ENCODE measurements at regions not wholly inside any gene's neighbourhood (a gene's known extent, or its start where the extent isn't known, plus 50 kb on each side); places are given as distances from the start of the nearest gene placed in this dataset.

DNA sequence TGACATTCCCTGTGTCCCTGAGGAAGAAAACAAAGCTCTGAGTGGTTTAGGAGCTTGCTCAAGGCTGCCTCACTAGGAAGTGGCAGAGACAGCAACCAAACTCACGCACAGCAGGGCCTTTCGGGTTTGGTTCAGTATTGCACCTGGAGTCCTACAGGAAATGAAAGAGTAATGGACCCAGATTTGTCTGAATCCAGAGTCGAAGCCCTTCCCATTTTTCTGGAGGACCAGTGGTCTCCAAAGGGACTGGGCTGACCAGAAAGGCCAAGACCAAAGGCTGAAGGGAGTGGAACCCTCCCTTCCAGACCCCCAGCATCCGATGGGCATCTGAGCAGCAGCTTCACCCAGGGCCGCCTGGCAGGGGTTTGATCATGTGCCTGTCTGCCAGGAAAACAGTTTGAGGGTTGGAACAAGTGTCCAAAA is 85.5 kb upstream of the RPL38 start:
- DNase-seq (ENCODE audit: low read depth), result no peak
- TF ChIP-seq POLR2A (IDR thresholded peaks at IDR 0.05; ENCODE audit: extremely low read depth, insufficient read length), result no peak
- no peak overlapping the region for H3K4me3 ChIP-seq (ENCODE audit: low read depth, low read length)

- H3K4me3 ChIP-seq (ENCODE audit: low read depth, low read length), result no peak overlapping the region
- DNase-seq (ENCODE audit: low read depth), result no peak
Observed at GRCh38 chr17:74118504-74118903, 85.0 kb upstream of the RPL38 start.

GRCh38 chr17:74119049-74119580 is 84.4 kb upstream of the RPL38 start:
- no peak overlapping the region for H3K4me3 ChIP-seq (ENCODE audit: low read depth, low read length)
- DNase-seq (ENCODE audit: low read depth), result no peak
- TF ChIP-seq MYC (IDR thresholded peaks at IDR 0.05; ENCODE audit: low read depth, low read length), result no peak
- TF ChIP-seq, protein P1, sequence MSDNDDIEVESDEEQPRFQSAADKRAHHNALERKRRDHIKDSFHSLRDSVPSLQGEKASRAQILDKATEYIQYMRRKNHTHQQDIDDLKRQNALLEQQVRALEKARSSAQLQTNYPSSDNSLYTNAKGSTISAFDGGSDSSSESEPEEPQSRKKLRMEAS (IDR thresholded peaks at IDR 0.05; ENCODE audit: low read depth, low read length), result no peak
- TF ChIP-seq POLR2A (IDR thresholded peaks at IDR 0.05; ENCODE audit: extremely low read depth, insufficient read length), result no peak
- no peak for TF ChIP-seq CTCF (IDR thresholded peaks at IDR 0.05; ENCODE audit: low read depth, low read length)

More at GRCh38 chr17:74118504-74118903, 85.0 kb upstream of the RPL38 start:
- no peak for TF ChIP-seq MYC (IDR thresholded peaks at IDR 0.05; ENCODE audit: low read depth, low read length)
- no peak for TF ChIP-seq POLR2A (IDR thresholded peaks at IDR 0.05; ENCODE audit: extremely low read depth, insufficient read length)

GRCh38 chr17:74119965-74120364 is 83.5 kb upstream of the RPL38 start:
- no peak for DNase-seq (ENCODE audit: low read depth)
- TF ChIP-seq POLR2A (IDR thresholded peaks at IDR 0.05; ENCODE audit: extremely low read depth, insufficient read length) (no peak), CTCF (IDR thresholded peaks at IDR 0.05; ENCODE audit: low read depth, low read length) (no peak), MYC (IDR thresholded peaks at IDR 0.05; ENCODE audit: low read depth, low read length) (no peak)
- TF ChIP-seq, protein P1 (IDR thresholded peaks at IDR 0.05; ENCODE audit: low read depth, low read length), result no peak
- H3K4me3 ChIP-seq (ENCODE audit: low read depth, low read length), result no peak overlapping the region

DNA sequence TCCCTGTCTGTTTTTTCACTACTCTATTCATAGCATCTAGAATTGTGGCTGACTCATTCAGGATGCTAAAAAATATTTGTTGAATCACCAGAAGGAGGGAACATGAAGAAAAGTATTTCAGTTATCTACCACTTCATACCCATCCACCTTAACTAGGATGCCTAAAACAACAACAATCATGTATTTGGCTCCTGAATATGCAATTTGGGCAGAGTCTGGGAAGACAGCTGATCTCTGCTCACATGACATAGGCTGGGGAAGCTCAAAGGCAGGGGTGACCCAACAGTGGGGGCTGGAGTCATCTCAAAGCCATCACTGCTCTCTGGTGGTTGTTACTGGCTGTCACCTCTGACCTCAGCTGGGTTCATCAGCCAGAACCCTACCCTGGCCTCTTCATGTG is 80.1 kb upstream of the RPL38 start:
- DNase-seq (ENCODE audit: low read depth), result no peak
- no peak for TF ChIP-seq MYC (IDR thresholded peaks at IDR 0.05; ENCODE audit: low read depth, low read length)
- TF ChIP-seq POLR2A (IDR thresholded peaks at IDR 0.05; ENCODE audit: extremely low read depth, insufficient read length), result no peak
- TF ChIP-seq, protein P1 (IDR thresholded peaks at IDR 0.05; ENCODE audit: low read depth, low read length), result no peak
- TF ChIP-seq CTCF (IDR thresholded peaks at IDR 0.05; ENCODE audit: low read depth, low read length), result no peak
- H3K4me3 ChIP-seq (ENCODE audit: low read depth, low read length), result no peak overlapping the region

DNA sequence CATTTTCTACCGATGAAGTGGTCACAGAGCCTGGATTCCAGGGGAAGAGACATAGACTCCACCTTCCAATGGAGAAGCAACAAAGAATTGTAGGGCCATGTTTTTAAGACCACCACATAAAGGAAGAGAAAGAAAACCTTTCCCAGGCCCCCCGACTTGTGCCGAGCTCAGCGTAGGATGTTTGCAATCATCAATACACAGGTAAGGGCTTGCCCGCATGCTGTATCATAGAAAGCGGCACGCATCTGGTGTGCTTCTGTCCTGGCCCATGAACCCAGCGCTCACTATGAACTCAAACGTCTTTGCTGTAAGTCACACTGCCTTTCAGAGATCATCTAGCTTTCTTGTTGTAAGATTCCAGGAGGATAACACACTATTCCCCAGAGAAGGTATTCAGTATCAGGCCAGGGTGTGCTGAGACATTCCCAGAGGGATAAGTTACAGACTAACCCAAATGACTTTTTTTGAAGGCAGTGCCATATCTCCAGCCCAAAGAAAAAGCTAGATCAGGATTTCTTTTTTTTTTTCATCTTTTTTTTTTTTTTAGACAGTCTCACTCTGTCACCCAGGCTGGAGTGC is 79.5 kb upstream of the RPL38 start:
- no peak for TF ChIP-seq CTCF (IDR thresholded peaks at IDR 0.05; ENCODE audit: low read depth, low read length)
- no peak for TF ChIP-seq POLR2A (IDR thresholded peaks at IDR 0.05; ENCODE audit: extremely low read depth, insufficient read length)
- TF ChIP-seq, protein P1 (IDR thresholded peaks at IDR 0.05; ENCODE audit: low read depth, low read length), result no peak
- TF ChIP-seq MYC (IDR thresholded peaks at IDR 0.05; ENCODE audit: low read depth, low read length), result no peak
- no peak overlapping the region for H3K4me3 ChIP-seq (ENCODE audit: low read depth, low read length)
- no peak for DNase-seq (ENCODE audit: low read depth)

DNA sequence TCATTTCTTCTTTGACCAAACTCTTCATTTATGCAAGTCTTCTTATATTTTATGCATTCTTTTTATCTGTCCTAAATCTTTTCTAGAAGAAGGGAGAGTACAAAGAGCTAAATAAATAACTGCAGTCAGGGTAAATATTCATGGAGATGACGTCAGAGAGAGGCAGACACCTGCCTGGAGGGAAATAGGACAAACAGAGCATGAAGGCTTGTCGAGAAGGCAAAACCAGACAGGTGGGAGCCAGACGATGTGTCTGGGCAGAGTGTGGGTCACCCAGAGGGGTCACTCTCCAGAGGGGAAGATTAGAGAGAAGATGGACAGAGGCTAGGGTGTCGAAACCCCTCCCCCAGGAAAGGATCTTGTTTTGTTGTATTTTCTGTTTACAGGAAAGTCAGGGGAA is 78.3 kb upstream of the RPL38 start:
- DNase-seq (ENCODE audit: low read depth), result no peak
- no peak for TF ChIP-seq POLR2A (IDR thresholded peaks at IDR 0.05; ENCODE audit: extremely low read depth, insufficient read length)
- H3K4me3 ChIP-seq (ENCODE audit: low read depth, low read length), result no peak overlapping the region
